Neural cell (in vitro differentiated cells): ENCODE measurements at regions not wholly inside any gene's neighbourhood (a gene's known extent, or its start where the extent isn't known, plus 50 kb on each side); places are given as distances from the start of the nearest gene placed in this dataset.

Source experiments
- H2AFZ ChIP-seq: fragments of 200-600, 300-800 bp; sonication (generic), shearing (Covaris generic); 2 replicates; pipeline ENCODE4 v1.6.0; 2014; ENCODE audit warnings: low read depth, mild to moderate bottlenecking, antibody characterized with exemption, low read length, moderate library complexity
- H3F3A ChIP-seq: fragments of 200-600 bp; shearing (Covaris generic); 2 replicates; pipeline ENCODE4 v1.6.1; 2016; ENCODE audit warnings: mild to moderate bottlenecking, moderate library complexity, mixed read lengths, antibody characterized with exemption, low read length; ENCODE audit not compliant: insufficient read depth, poor library complexity, severe bottlenecking
- H3K27ac ChIP-seq: fragments of 200-600, 300-800 bp; sonication (generic), shearing (Covaris generic); 2 replicates; pipeline ENCODE4 v1.5.1; 2014; ENCODE audit warnings: mild to moderate bottlenecking, low read length, moderate library complexity
- H3K27me3 ChIP-seq: fragments of 300-800, 200-600 bp; sonication (generic), shearing (Covaris generic); 2 replicates; pipeline ENCODE4 v1.6.0; 2014; ENCODE audit warnings: mild to moderate bottlenecking, low read depth, low read length, moderate library complexity; ENCODE audit not compliant: insufficient read depth
- H3K36me3 ChIP-seq: fragments of 300-800, 200-600 bp; sonication (generic), shearing (Covaris generic); 2 replicates; pipeline ENCODE4 v1.5.1; 2014; ENCODE audit warnings: mild to moderate bottlenecking, antibody characterized with exemption, low read length, moderate library complexity; ENCODE audit not compliant: insufficient read depth
- H3K4me2 ChIP-seq: fragments of 300-800, 200-600 bp; sonication (generic), shearing (Covaris generic); 2 replicates; pipeline ENCODE4 v1.6.0; 2014; ENCODE audit warnings: mild to moderate bottlenecking, low read length
- H3K4me3 ChIP-seq: fragments of 300-800, 200-600 bp; sonication (generic), shearing (Covaris generic); 2 replicates; pipeline ENCODE4 v1.5.1; 2014; ENCODE audit warnings: mild to moderate bottlenecking, low read length, moderate library complexity
- H3K79me2 ChIP-seq: fragments of 200-600 bp; shearing (Covaris generic); replicated peaks from 2 replicates; pipeline ENCODE4 v1.6.0; 2014; ENCODE audit warnings: mild to moderate bottlenecking, low read length, moderate library complexity; ENCODE audit not compliant: insufficient read depth
- H3K9ac ChIP-seq: fragments of 300-800, 200-600 bp; sonication (generic), shearing (Covaris generic); 2 replicates; pipeline ENCODE4 v1.6.1; 2016; ENCODE audit warnings: mild to moderate bottlenecking, low read length, mixed read lengths
- H3K9me2 ChIP-seq: fragments of 200-600 bp; shearing (Covaris generic); 2 replicates; pipeline ENCODE4 v1.6.1; 2016; ENCODE audit warnings: mild to moderate bottlenecking, low read length, mixed read lengths; ENCODE audit not compliant: insufficient read depth
- H3K9me3 ChIP-seq: fragments of 200-600, 300-800 bp; sonication (generic), shearing (Covaris generic); 2 replicates; pipeline ENCODE4 v1.6.1; 2016; ENCODE audit warnings: mild to moderate bottlenecking, mixed run types, low read length, moderate library complexity, mixed read lengths
- H4K20me1 ChIP-seq: fragments of 200-600 bp; shearing (Covaris generic); 2 replicates; pipeline ENCODE4 v1.6.1; 2016; ENCODE audit warnings: mild to moderate bottlenecking, mixed run types; ENCODE audit not compliant: insufficient read depth
- CTCF ChIP-seq: fragments of 450-650 bp; IDR thresholded peaks from 2 replicates; pipeline ENCODE4 v1.5.1; 2014; ENCODE audit warnings: antibody characterized with exemption, mild to moderate bottlenecking, moderate library complexity; ENCODE audit not compliant: poor library complexity, severe bottlenecking
- EP300 ChIP-seq: fragments of 450-650 bp; conservative IDR thresholded peaks from 2 replicates; pipeline ENCODE4 v1.6.1; 2014; ENCODE audit warnings: antibody characterized with exemption, mild to moderate bottlenecking, moderate library complexity; ENCODE audit not compliant: poor library complexity, severe bottlenecking
- EZH2 ChIP-seq: fragments of 200-600, 300-800 bp; shearing (Covaris generic), sonication (generic); IDR thresholded peaks from 2 replicates; pipeline ENCODE4 v1.6.1; 2014; ENCODE audit warnings: antibody characterized with exemption, low read length, borderline replicate concordance, mild to moderate bottlenecking; ENCODE audit not compliant: insufficient read depth, poor library complexity, severe bottlenecking
- MXI1 ChIP-seq: fragments of 450-650 bp; conservative IDR thresholded peaks from 2 replicates; pipeline ENCODE4 v1.6.1; 2014; ENCODE audit warnings: antibody characterized with exemption, mild to moderate bottlenecking; ENCODE audit not compliant: poor library complexity, severe bottlenecking
- POLR2AphosphoS5 ChIP-seq: IDR thresholded peaks from 2 replicates; pipeline ENCODE4 v1.6.1; 2012
- RAD21 ChIP-seq: fragments of 450-650 bp; conservative IDR thresholded peaks from 2 replicates; pipeline ENCODE4 v1.6.1; 2014; ENCODE audit warnings: antibody characterized with exemption, mild to moderate bottlenecking, moderate library complexity
- SMC3 ChIP-seq: fragments of 450-650 bp; conservative IDR thresholded peaks from 2 replicates; pipeline ENCODE4 v1.6.1; 2014; ENCODE audit warnings: antibody characterized with exemption, mild to moderate bottlenecking, moderate library complexity; ENCODE audit not compliant: poor library complexity
- TAF1 ChIP-seq: IDR thresholded peaks from 2 replicates; pipeline ENCODE4 v1.6.1; 2012; ENCODE audit warnings: low read depth
- TF ChIP-seq, protein P1 (sequence below): IDR thresholded peaks from 2 replicates; pipeline ENCODE4 v1.6.1; 2012; ENCODE audit warnings: borderline replicate concordance

GRCh38 chr9:11779971-11780370 is 913.2 kb upstream of the TYRP1 start:
- no peaks in the 10 kb centered on the region for H3F3A ChIP-seq
- no peaks in the 10 kb centered on the region for H3K27me3 ChIP-seq
- H3K9ac ChIP-seq: no peak overlapping the region
- no peak overlapping the region for H3K27ac ChIP-seq
- TF ChIP-seq TAF1: no peak
- no peak for TF ChIP-seq POLR2AphosphoS5
- no peak for TF ChIP-seq CTCF
- TF ChIP-seq, protein P1, sequence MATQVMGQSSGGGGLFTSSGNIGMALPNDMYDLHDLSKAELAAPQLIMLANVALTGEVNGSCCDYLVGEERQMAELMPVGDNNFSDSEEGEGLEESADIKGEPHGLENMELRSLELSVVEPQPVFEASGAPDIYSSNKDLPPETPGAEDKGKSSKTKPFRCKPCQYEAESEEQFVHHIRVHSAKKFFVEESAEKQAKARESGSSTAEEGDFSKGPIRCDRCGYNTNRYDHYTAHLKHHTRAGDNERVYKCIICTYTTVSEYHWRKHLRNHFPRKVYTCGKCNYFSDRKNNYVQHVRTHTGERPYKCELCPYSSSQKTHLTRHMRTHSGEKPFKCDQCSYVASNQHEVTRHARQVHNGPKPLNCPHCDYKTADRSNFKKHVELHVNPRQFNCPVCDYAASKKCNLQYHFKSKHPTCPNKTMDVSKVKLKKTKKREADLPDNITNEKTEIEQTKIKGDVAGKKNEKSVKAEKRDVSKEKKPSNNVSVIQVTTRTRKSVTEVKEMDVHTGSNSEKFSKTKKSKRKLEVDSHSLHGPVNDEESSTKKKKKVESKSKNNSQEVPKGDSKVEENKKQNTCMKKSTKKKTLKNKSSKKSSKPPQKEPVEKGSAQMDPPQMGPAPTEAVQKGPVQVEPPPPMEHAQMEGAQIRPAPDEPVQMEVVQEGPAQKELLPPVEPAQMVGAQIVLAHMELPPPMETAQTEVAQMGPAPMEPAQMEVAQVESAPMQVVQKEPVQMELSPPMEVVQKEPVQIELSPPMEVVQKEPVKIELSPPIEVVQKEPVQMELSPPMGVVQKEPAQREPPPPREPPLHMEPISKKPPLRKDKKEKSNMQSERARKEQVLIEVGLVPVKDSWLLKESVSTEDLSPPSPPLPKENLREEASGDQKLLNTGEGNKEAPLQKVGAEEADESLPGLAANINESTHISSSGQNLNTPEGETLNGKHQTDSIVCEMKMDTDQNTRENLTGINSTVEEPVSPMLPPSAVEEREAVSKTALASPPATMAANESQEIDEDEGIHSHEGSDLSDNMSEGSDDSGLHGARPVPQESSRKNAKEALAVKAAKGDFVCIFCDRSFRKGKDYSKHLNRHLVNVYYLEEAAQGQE: no peak
- no peak for TF ChIP-seq MXI1
- no peak for TF ChIP-seq EZH2
- no peak for TF ChIP-seq RAD21
- TF ChIP-seq SMC3: no peak
- no peak for TF ChIP-seq EP300
- no peak overlapping the region for H3K4me3 ChIP-seq
- H3K79me2 ChIP-seq: no peaks in the 10 kb centered on the region
- H3K36me3 ChIP-seq: no peaks in the 10 kb centered on the region
- H3K4me2 ChIP-seq: no peak overlapping the region
- no peak overlapping the region for H2AFZ ChIP-seq
- H3K9me2 ChIP-seq: no peaks in the 10 kb centered on the region
- H3K9me3 ChIP-seq: no peaks in the 10 kb centered on the region
- H4K20me1 ChIP-seq: no peaks in the 10 kb centered on the region

GRCh38 chr9:11792870-11793269 is 900.3 kb upstream of the TYRP1 start:
- Histone ChIP-seq H3K36me3 (no peaks in the 10 kb centered on the region), H4K20me1 (no peaks in the 10 kb centered on the region), H3K27me3 (no peaks in the 10 kb centered on the region), H3K79me2 (no peaks in the 10 kb centered on the region), H3K4me3 (no peak overlapping the region), H3K9me2 (no peaks in the 10 kb centered on the region), H3F3A (no peaks in the 10 kb centered on the region), H2AFZ (no peak overlapping the region), H3K9ac (no peak overlapping the region), H3K27ac (no peak overlapping the region), H3K9me3 (no peaks in the 10 kb centered on the region), H3K4me2 (no peak overlapping the region)
- TF ChIP-seq MXI1 (no peak), SMC3 (no peak), POLR2AphosphoS5 (no peak), TAF1 (no peak), EZH2 (no peak), RAD21 (no peak), EP300 (no peak), CTCF (no peak)
- TF ChIP-seq, protein P1: no peak
